Nephron (organoid): ENCODE measurements at regions not wholly inside any gene's neighbourhood (a gene's known extent, or its start where the extent isn't known, plus 50 kb on each side); places are given as distances from the start of the nearest gene placed in this dataset.

Experiments used
- H3K27ac Mint-ChIP-seq, 3 experiments: 2 replicates each; pipeline ENCODE4 v1.8.0; 2020; ENCODE audit warnings: mixed read lengths in 3 of 3, mild to moderate bottlenecking in 2 of 3, moderate library complexity in 1 of 3
- H3K27me3 Mint-ChIP-seq: 2 replicates; pipeline ENCODE4 v1.8.0; 2021; ENCODE audit warnings: low read depth, mild to moderate bottlenecking, moderate library complexity, mixed read lengths
- H3K36me3 Mint-ChIP-seq: 2 replicates; pipeline ENCODE4 v1.8.0; 2020; ENCODE audit warnings: low read depth, mixed read lengths
- H3K4me1 Mint-ChIP-seq: 2 replicates; pipeline ENCODE4 v1.8.0; 2020; ENCODE audit warnings: mixed read lengths
- H3K4me3 Mint-ChIP-seq, 3 experiments: 2 replicates each; pipeline ENCODE4 v1.8.0; 2020; ENCODE audit warnings: mild to moderate bottlenecking in 3 of 3, mixed read lengths in 3 of 3, moderate library complexity in 2 of 3
- H3K9me3 Mint-ChIP-seq: 2 replicates; pipeline ENCODE4 v1.8.0; 2020; ENCODE audit warnings: mixed read lengths
- TF ChIP-seq, protein P1 (sequence below), 3 experiments: fragments of 200-600 bp; sonication (generic); IDR thresholded peaks; one replicate each; pipeline ENCODE4 v1.5.0; 2021; ENCODE audit warnings: antibody characterized with exemption in 3 of 3; ENCODE audit not compliant: unreplicated experiment in 3 of 3

GRCh38 chr5:161960314-161960713, 107.3 kb upstream of the GABRG2 start:
- Mint-ChIP-seq H3K36me3 (no peaks in the 10 kb centered on the region), H3K9me3 (no peaks in the 10 kb centered on the region), H3K4me1 (no peaks in the 10 kb centered on the region), H3K27me3 (no peaks in the 10 kb centered on the region), H3K4me3 (no peak overlapping the region), H3K27ac (no peak overlapping the region)
- TF ChIP-seq, protein P1, sequence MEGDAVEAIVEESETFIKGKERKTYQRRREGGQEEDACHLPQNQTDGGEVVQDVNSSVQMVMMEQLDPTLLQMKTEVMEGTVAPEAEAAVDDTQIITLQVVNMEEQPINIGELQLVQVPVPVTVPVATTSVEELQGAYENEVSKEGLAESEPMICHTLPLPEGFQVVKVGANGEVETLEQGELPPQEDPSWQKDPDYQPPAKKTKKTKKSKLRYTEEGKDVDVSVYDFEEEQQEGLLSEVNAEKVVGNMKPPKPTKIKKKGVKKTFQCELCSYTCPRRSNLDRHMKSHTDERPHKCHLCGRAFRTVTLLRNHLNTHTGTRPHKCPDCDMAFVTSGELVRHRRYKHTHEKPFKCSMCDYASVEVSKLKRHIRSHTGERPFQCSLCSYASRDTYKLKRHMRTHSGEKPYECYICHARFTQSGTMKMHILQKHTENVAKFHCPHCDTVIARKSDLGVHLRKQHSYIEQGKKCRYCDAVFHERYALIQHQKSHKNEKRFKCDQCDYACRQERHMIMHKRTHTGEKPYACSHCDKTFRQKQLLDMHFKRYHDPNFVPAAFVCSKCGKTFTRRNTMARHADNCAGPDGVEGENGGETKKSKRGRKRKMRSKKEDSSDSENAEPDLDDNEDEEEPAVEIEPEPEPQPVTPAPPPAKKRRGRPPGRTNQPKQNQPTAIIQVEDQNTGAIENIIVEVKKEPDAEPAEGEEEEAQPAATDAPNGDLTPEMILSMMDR (IDR thresholded peaks at IDR 0.05; ENCODE audit: unreplicated experiment in 3 of 3), result no peak

DNA sequence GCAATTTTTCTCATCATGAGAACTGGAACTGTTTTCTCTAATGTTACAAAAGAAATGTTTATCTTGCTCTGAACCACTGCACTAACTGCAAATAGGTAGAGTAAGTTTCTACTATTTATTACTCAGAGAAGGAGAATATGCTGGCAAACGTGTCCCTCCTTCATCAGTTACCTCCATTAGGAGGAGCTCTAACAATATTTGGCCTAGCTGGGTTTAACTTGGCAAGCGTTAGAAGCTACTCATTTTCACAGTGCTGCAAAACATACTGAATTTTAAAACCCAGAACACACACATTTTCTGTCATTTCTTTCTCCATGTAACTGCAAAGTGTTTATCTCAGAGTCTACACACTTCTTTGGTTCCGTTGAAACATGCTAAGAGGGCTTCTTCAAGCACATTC, 101.0 kb upstream of the GABRG2 start:
- Mint-ChIP-seq H3K9me3 (no peaks in the 10 kb centered on the region), H3K27ac (no peak overlapping the region), H3K4me1 (no peaks in the 10 kb centered on the region), H3K27me3 (no peaks in the 10 kb centered on the region), H3K36me3 (no peaks in the 10 kb centered on the region), H3K4me3 (no peak overlapping the region)
- TF ChIP-seq, protein P1 (IDR thresholded peaks at IDR 0.05; ENCODE audit: unreplicated experiment in 3 of 3), result peak; percentile 48 to 60 (median 57)

DNA sequence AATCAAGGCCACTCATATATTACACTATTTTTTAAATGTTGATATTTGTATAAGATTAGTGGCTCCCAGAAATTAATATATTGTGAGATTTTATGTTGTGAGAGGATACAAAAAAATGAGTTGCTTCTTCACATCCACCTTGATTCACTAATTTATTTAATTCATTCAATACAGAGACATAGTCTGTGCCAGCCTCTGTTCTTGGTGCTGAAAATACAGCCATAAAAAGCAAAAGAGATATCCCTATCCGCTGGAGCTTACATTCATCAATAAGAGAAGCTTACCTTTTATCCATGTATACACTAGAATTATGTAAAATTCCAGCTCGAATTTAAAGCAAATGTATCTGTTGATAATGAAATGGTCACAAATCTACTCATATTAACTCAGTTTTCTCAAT, 92.2 kb upstream of the GABRG2 start:
- Mint-ChIP-seq H3K27ac (no peak overlapping the region), H3K9me3 (no peaks in the 10 kb centered on the region), H3K4me1 (no peaks in the 10 kb centered on the region), H3K36me3 (no peaks in the 10 kb centered on the region), H3K27me3 (no peaks in the 10 kb centered on the region), H3K4me3 (no peak overlapping the region)
- TF ChIP-seq, protein P1 (IDR thresholded peaks at IDR 0.05; ENCODE audit: unreplicated experiment in 3 of 3), result no peak

DNA sequence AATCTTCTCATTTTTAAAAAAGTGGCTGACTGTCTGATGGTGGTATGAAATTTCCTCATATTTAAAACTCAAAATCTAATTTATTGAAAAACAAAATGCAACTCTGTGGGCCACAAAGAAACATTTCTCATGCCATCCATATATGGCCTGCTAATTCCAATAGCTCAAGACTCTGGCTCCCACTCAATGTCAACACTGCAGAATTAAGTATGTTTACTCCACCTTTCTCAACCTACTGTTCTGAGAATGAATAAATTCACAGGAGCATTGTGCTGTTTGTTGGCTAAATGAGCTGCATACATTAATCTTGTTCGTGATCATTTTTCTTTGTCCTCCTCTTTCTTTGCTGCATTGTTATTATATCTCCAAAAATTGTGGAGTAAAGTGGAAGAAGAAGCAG, 79.5 kb upstream of the GABRG2 start:
- peak overlapping the region in 1 of 3 experiments; percentile 4 for H3K27ac Mint-ChIP-seq
- no peaks in the 10 kb centered on the region for H3K27me3 Mint-ChIP-seq
- no peak overlapping the region for H3K4me3 Mint-ChIP-seq
- TF ChIP-seq, protein P1 (IDR thresholded peaks at IDR 0.05; ENCODE audit: unreplicated experiment in 3 of 3), result no peak
- no peaks in the 10 kb centered on the region for H3K36me3 Mint-ChIP-seq
- H3K9me3 Mint-ChIP-seq, result peaks cover 5% of the 10 kb centered on the region
- H3K4me1 Mint-ChIP-seq, result no peaks in the 10 kb centered on the region
